H1 (cell line): ENCODE measurements at regions not wholly inside any gene's neighbourhood (a gene's known extent, or its start where the extent isn't known, plus 50 kb on each side); places are given as distances from the start of the nearest gene placed in this dataset.

Experiments
- JUN ChIP-seq: IDR thresholded peaks from 2 replicates; pipeline ENCODE4 v1.6.1; 2011; ENCODE audit warnings: low read depth, mild to moderate bottlenecking, improper control_type of control experiment, low read length
- SAP30 ChIP-seq: fragments of 300-600 bp; sonication (generic); IDR thresholded peaks from 2 replicates; pipeline ENCODE4 v1.7.1; 2012; ENCODE audit warnings: low read length, moderate library complexity, mild to moderate bottlenecking, inconsistent platforms; ENCODE audit not compliant: insufficient read depth, insufficient replicate concordance
- TCF12 ChIP-seq: IDR thresholded peaks from 2 replicates; pipeline ENCODE4 v1.6.1; 2011; ENCODE audit warnings: low read depth, mild to moderate bottlenecking, low read length
- TEAD4 ChIP-seq: IDR thresholded peaks from 2 replicates; pipeline ENCODE4 v1.6.1; 2012; ENCODE audit warnings: low read depth, low read length, inconsistent platforms, mixed read lengths
- TF ChIP-seq, protein P1 (sequence below): fragments of 300-600 bp; sonication (generic); IDR thresholded peaks from 2 replicates; pipeline ENCODE4 v1.7.1; 2012; ENCODE audit warnings: low read length, moderate library complexity, mild to moderate bottlenecking, inconsistent platforms; ENCODE audit not compliant: insufficient replicate concordance

DNA sequence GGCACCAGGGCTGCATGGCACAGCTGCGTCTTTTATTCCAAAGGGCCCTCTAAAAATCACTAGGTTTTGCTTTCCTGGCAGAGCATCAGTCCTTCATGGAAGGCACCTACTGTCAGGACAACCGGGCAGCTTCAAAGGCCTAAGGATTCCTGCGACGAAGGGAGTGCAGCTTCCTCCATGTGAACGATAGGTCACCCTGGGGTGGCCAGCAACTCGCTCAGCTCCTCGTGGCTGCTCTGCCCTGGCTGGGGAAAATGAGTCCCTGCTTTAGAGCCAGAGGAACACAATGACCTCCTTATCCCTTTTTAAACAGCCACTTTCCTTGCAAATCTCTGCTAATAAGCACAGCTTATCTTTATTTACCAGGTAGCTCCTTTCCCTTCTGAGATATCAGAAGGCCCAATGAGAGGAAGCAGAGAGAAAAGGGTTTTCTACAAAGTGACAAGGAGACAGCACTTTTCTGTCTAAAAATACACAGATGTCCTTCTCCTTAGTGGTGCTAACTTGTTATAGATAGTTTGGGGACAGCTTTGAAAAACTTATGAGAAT, 71.6 kb upstream of the SMYD2 start (continued):
- TF ChIP-seq, protein P1, sequence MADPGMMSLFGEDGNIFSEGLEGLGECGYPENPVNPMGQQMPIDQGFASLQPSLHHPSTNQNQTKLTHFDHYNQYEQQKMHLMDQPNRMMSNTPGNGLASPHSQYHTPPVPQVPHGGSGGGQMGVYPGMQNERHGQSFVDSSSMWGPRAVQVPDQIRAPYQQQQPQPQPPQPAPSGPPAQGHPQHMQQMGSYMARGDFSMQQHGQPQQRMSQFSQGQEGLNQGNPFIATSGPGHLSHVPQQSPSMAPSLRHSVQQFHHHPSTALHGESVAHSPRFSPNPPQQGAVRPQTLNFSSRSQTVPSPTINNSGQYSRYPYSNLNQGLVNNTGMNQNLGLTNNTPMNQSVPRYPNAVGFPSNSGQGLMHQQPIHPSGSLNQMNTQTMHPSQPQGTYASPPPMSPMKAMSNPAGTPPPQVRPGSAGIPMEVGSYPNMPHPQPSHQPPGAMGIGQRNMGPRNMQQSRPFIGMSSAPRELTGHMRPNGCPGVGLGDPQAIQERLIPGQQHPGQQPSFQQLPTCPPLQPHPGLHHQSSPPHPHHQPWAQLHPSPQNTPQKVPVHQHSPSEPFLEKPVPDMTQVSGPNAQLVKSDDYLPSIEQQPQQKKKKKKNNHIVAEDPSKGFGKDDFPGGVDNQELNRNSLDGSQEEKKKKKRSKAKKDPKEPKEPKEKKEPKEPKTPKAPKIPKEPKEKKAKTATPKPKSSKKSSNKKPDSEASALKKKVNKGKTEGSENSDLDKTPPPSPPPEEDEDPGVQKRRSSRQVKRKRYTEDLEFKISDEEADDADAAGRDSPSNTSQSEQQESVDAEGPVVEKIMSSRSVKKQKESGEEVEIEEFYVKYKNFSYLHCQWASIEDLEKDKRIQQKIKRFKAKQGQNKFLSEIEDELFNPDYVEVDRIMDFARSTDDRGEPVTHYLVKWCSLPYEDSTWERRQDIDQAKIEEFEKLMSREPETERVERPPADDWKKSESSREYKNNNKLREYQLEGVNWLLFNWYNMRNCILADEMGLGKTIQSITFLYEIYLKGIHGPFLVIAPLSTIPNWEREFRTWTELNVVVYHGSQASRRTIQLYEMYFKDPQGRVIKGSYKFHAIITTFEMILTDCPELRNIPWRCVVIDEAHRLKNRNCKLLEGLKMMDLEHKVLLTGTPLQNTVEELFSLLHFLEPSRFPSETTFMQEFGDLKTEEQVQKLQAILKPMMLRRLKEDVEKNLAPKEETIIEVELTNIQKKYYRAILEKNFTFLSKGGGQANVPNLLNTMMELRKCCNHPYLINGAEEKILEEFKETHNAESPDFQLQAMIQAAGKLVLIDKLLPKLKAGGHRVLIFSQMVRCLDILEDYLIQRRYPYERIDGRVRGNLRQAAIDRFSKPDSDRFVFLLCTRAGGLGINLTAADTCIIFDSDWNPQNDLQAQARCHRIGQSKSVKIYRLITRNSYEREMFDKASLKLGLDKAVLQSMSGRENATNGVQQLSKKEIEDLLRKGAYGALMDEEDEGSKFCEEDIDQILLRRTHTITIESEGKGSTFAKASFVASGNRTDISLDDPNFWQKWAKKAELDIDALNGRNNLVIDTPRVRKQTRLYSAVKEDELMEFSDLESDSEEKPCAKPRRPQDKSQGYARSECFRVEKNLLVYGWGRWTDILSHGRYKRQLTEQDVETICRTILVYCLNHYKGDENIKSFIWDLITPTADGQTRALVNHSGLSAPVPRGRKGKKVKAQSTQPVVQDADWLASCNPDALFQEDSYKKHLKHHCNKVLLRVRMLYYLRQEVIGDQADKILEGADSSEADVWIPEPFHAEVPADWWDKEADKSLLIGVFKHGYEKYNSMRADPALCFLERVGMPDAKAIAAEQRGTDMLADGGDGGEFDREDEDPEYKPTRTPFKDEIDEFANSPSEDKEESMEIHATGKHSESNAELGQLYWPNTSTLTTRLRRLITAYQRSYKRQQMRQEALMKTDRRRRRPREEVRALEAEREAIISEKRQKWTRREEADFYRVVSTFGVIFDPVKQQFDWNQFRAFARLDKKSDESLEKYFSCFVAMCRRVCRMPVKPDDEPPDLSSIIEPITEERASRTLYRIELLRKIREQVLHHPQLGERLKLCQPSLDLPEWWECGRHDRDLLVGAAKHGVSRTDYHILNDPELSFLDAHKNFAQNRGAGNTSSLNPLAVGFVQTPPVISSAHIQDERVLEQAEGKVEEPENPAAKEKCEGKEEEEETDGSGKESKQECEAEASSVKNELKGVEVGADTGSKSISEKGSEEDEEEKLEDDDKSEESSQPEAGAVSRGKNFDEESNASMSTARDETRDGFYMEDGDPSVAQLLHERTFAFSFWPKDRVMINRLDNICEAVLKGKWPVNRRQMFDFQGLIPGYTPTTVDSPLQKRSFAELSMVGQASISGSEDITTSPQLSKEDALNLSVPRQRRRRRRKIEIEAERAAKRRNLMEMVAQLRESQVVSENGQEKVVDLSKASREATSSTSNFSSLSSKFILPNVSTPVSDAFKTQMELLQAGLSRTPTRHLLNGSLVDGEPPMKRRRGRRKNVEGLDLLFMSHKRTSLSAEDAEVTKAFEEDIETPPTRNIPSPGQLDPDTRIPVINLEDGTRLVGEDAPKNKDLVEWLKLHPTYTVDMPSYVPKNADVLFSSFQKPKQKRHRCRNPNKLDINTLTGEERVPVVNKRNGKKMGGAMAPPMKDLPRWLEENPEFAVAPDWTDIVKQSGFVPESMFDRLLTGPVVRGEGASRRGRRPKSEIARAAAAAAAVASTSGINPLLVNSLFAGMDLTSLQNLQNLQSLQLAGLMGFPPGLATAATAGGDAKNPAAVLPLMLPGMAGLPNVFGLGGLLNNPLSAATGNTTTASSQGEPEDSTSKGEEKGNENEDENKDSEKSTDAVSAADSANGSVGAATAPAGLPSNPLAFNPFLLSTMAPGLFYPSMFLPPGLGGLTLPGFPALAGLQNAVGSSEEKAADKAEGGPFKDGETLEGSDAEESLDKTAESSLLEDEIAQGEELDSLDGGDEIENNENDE = no peak
- TF ChIP-seq JUN (no peak), SAP30 (no peak), TEAD4 (no peak), TCF12 (no peak)
